ENCODE measurements at regions not wholly inside any gene's neighbourhood (a gene's known extent, or its start where the extent isn't known, plus 50 kb on each side); places are given as distances from the start of the nearest gene placed in this dataset.

- no peak for DNase-seq
Observed at GRCh38 chr13:48181482-48182145, 51.4 kb upstream of the ITM2B start.

- DNase-seq: no peak
Observed at GRCh38 chr13:48178126-48178525, 54.9 kb upstream of the ITM2B start.

- DNase-seq: no peak
Observed at GRCh38 chr13:48176781-48177180, 56.2 kb upstream of the ITM2B start.

- DNase-seq: no peak
Observed at GRCh38 chr13:48175185-48175584, 57.8 kb upstream of the ITM2B start.

- no peak for DNase-seq
Observed at GRCh38 chr13:48167866-48168265, 65.1 kb upstream of the ITM2B start.

- DNase-seq: no peak
Observed at GRCh38 chr13:48165727-48166126, 67.3 kb upstream of the ITM2B start.

GRCh38 chr13:48165063-48165462 lies 67.9 kb upstream of the ITM2B start:
- DNase-seq: no peak

GRCh38 chr13:48163061-48163460 lies 68.2 kb upstream of the MED4 start:
- DNase-seq: no peak

- DNase-seq: no peak
Observed at GRCh38 chr13:48162217-48162616, 67.3 kb upstream of the MED4 start.

GRCh38 chr13:48161530-48162179 lies 66.8 kb upstream of the MED4 start:
- DNase-seq: no peak

- DNase-seq: no peak
Observed at GRCh38 chr13:48160606-48161278, 65.8 kb upstream of the MED4 start.

- no peak for DNase-seq
Observed at GRCh38 chr13:48159826-48160225, 64.9 kb upstream of the MED4 start.

GRCh38 chr13:48159401-48159800 lies 64.5 kb upstream of the MED4 start:
- no peak for DNase-seq

GRCh38 chr13:48158915-48159314 lies 64.0 kb upstream of the MED4 start:
- DNase-seq: no peak

- DNase-seq: no peak
Observed at GRCh38 chr13:48158290-48158689, 63.4 kb upstream of the MED4 start.

- DNase-seq: peak; percentile 81
Observed at GRCh38 chr13:48156466-48156865, 61.6 kb upstream of the MED4 start.

GRCh38 chr13:48155848-48156247 lies 60.9 kb upstream of the MED4 start:
- peak; percentile 28 for DNase-seq

GRCh38 chr13:48154671-48155070 lies 59.8 kb upstream of the MED4 start:
- no peak for DNase-seq

GRCh38 chr13:48153186-48153585 lies 58.3 kb upstream of the MED4 start:
- no peak for DNase-seq

- DNase-seq: no peak
Observed at GRCh38 chr13:48151363-48152161, 56.7 kb upstream of the MED4 start.

- DNase-seq: no peak
Observed at GRCh38 chr13:48148454-48148853, 53.5 kb upstream of the MED4 start.

GRCh38 chr13:48146636-48147035 lies 51.7 kb upstream of the MED4 start:
- no peak for DNase-seq

GRCh38 chr13:48146122-48146521 lies 51.2 kb upstream of the MED4 start:
- DNase-seq: no peak
